ENCODE measurements at regions not wholly inside any gene's neighbourhood (a gene's known extent, or its start where the extent isn't known, plus 50 kb on each side); places are given as distances from the start of the nearest gene placed in this dataset.

- no peaks in the 10 kb centered on the region for H4K20me1 ChIP-seq (ENCODE audit: insufficient read depth, low read length)
- no peaks in the 10 kb centered on the region for H3K79me2 ChIP-seq (ENCODE audit: low read length)
- TF ChIP-seq CTCF (IDR thresholded peaks at IDR 0.05; ENCODE audit: low read depth, low read length) (no peak), EZH2phosphoT487 (IDR thresholded peaks at IDR 0.05; ENCODE audit: low read depth) (no peak)
- H3K36me3 ChIP-seq (replicated peaks; ENCODE audit: low read depth, low read length) = no peaks in the 10 kb centered on the region
- no peak overlapping the region for H3K4me3 ChIP-seq (ENCODE audit: low read length)
- peak overlapping the region; percentile 31; the same call in 1 of the 2 replicates for H2AFZ ChIP-seq (ENCODE audit: low read depth, low read length)
- peak overlapping the region; percentile 56; the same call in 1 of the 2 replicates for H3K27ac ChIP-seq (ENCODE audit: low read length)
- no peaks in the 10 kb centered on the region for H3K9me3 ChIP-seq (ENCODE audit: insufficient read depth, low read length)
- H3K27me3 ChIP-seq (ENCODE audit: low read depth, low read length) = no peaks in the 10 kb centered on the region
- H3K4me1 ChIP-seq (ENCODE audit: low read length) = peaks cover 22% of the 10 kb centered on the region
- H3K4me2 ChIP-seq (ENCODE audit: low read length) = peak overlapping the region; percentile 39
- no peak overlapping the region; the same call in 1 of the 2 replicates for H3K9ac ChIP-seq (ENCODE audit: low read length)
Measured at GRCh38 chrX:39883666-39884065, 214.1 kb downstream of the BCOR start.

- Histone ChIP-seq H3K79me2 (ENCODE audit: low read length) (no peaks in the 10 kb centered on the region), H3K27me3 (ENCODE audit: low read depth, low read length) (no peaks in the 10 kb centered on the region), H3K9ac (ENCODE audit: low read length) (no peak overlapping the region), H2AFZ (ENCODE audit: low read depth, low read length) (no peak overlapping the region), H3K4me2 (ENCODE audit: low read length) (no peak overlapping the region), H3K4me1 (ENCODE audit: low read length) (peaks cover 28% of the 10 kb centered on the region), H3K27ac (ENCODE audit: low read length) (no peak overlapping the region), H3K4me3 (ENCODE audit: low read length) (no peak overlapping the region), H4K20me1 (ENCODE audit: insufficient read depth, low read length) (no peaks in the 10 kb centered on the region), H3K36me3 (replicated peaks; ENCODE audit: low read depth, low read length) (no peaks in the 10 kb centered on the region), H3K9me3 (ENCODE audit: insufficient read depth, low read length) (no peaks in the 10 kb centered on the region)
- TF ChIP-seq EZH2phosphoT487 (IDR thresholded peaks at IDR 0.05; ENCODE audit: low read depth) (no peak), CTCF (IDR thresholded peaks at IDR 0.05; ENCODE audit: low read depth, low read length) (no peak)
Measured at GRCh38 chrX:39886282-39886681, 211.5 kb downstream of the BCOR start.

- TF ChIP-seq CTCF (IDR thresholded peaks at IDR 0.05; ENCODE audit: low read depth, low read length) = no peak
- TF ChIP-seq EZH2phosphoT487 (IDR thresholded peaks at IDR 0.05; ENCODE audit: low read depth) = no peak
- Histone ChIP-seq H3K4me2 (ENCODE audit: low read length) (no peak overlapping the region), H3K27ac (ENCODE audit: low read length) (no peak overlapping the region), H3K36me3 (replicated peaks; ENCODE audit: low read depth, low read length) (no peaks in the 10 kb centered on the region), H2AFZ (ENCODE audit: low read depth, low read length) (no peak overlapping the region), H3K79me2 (ENCODE audit: low read length) (no peaks in the 10 kb centered on the region), H4K20me1 (ENCODE audit: insufficient read depth, low read length) (no peaks in the 10 kb centered on the region), H3K4me1 (ENCODE audit: low read length) (peaks cover 39% of the 10 kb centered on the region), H3K9me3 (ENCODE audit: insufficient read depth, low read length) (no peaks in the 10 kb centered on the region), H3K27me3 (ENCODE audit: low read depth, low read length) (no peaks in the 10 kb centered on the region), H3K9ac (ENCODE audit: low read length) (no peak overlapping the region), H3K4me3 (ENCODE audit: low read length) (no peak overlapping the region)
Measured at GRCh38 chrX:39888730-39889129, 209.0 kb downstream of the BCOR start.

GRCh38 chrX:39889704-39890103 is 208.1 kb downstream of the BCOR start:
- Histone ChIP-seq H3K9ac (ENCODE audit: low read length) (no peak overlapping the region), H3K4me1 (ENCODE audit: low read length) (peaks cover 39% of the 10 kb centered on the region), H3K36me3 (replicated peaks; ENCODE audit: low read depth, low read length) (no peaks in the 10 kb centered on the region), H3K9me3 (ENCODE audit: insufficient read depth, low read length) (no peaks in the 10 kb centered on the region), H4K20me1 (ENCODE audit: insufficient read depth, low read length) (no peaks in the 10 kb centered on the region), H3K79me2 (ENCODE audit: low read length) (no peaks in the 10 kb centered on the region), H3K27me3 (ENCODE audit: low read depth, low read length) (no peaks in the 10 kb centered on the region), H2AFZ (ENCODE audit: low read depth, low read length) (no peak overlapping the region), H3K27ac (ENCODE audit: low read length) (no peak overlapping the region), H3K4me2 (ENCODE audit: low read length) (no peak overlapping the region), H3K4me3 (ENCODE audit: low read length) (no peak overlapping the region)
- TF ChIP-seq CTCF (IDR thresholded peaks at IDR 0.05; ENCODE audit: low read depth, low read length) (no peak), EZH2phosphoT487 (IDR thresholded peaks at IDR 0.05; ENCODE audit: low read depth) (no peak)

All from OCI-LY3 (cell line).